Left forelimb (tissue), 1 donor: ENCODE measurements at regions not wholly inside any gene's neighbourhood (a gene's known extent, or its start where the extent isn't known, plus 50 kb on each side); places are given as distances from the start of the nearest gene placed in this dataset.
"Not testable (repeated sequence)": the region's sequence is repeated elsewhere in the genome, so short reads cannot be mapped to it uniquely, and the experiment has no call there.

Experiments
- DNase-seq: peaks from one replicate; pipeline ENCODE4 v3.0.0-alpha.2; 2018; ENCODE audit warnings: low spot score

GRCh38 chr4:92234393-92235176, 69.2 kb upstream of the GRID2 start:
- DNase-seq = no peak

- no peak for DNase-seq
Observed at GRCh38 chr4:92235731-92236130, 68.0 kb upstream of the GRID2 start.

GRCh38 chr4:92236877-92237276, 66.9 kb upstream of the GRID2 start:
- DNase-seq = no peak

GRCh38 chr4:92237559-92237958, 66.2 kb upstream of the GRID2 start:
- DNase-seq = no peak

- DNase-seq = no peak
Observed at GRCh38 chr4:92241094-92241493, 62.7 kb upstream of the GRID2 start.

GRCh38 chr4:92246384-92246783, 57.4 kb upstream of the GRID2 start:
- DNase-seq = no peak

GRCh38 chr4:92249541-92249940, 54.2 kb upstream of the GRID2 start:
- DNase-seq = no peak

GRCh38 chr4:92251711-92252110, 52.1 kb upstream of the GRID2 start:
- DNase-seq = no peak

GRCh38 chr4:92252358-92252757, 51.4 kb upstream of the GRID2 start:
- DNase-seq = not testable (repeated sequence)

GRCh38 chr4:92252846-92253245, 50.9 kb upstream of the GRID2 start:
- DNase-seq = no peak

- no peak for DNase-seq
Observed at GRCh38 chr4:92253550-92253949, 50.2 kb upstream of the GRID2 start.
